WERI-Rb-1 (cell line): ENCODE measurements at regions not wholly inside any gene's neighbourhood (a gene's known extent, or its start where the extent isn't known, plus 50 kb on each side); places are given as distances from the start of the nearest gene placed in this dataset.

Experiments
- DNase-seq: peaks from one replicate; pipeline ENCODE4 v3.0.0-alpha.2; 2020
- H3K27ac ChIP-seq: fragments of 250-450 bp; sonication (Bioruptor Pico); 2 replicates; pipeline ENCODE4 v1.5.1; 2020; ENCODE audit warnings: mild to moderate bottlenecking, moderate library complexity
- H3K27me3 ChIP-seq: fragments of 250-450 bp; sonication (Bioruptor Pico); 2 replicates; pipeline ENCODE4 v1.5.1; 2021; ENCODE audit warnings: mild to moderate bottlenecking, low read depth, moderate library complexity; ENCODE audit not compliant: insufficient read depth, severe bottlenecking
- H3K36me3 ChIP-seq: fragments of 250-450 bp; sonication (Bioruptor Pico); 2 replicates; pipeline ENCODE4 v1.5.1; 2020; ENCODE audit warnings: mild to moderate bottlenecking, moderate library complexity
- H3K4me3 ChIP-seq: 2 replicates; pipeline ENCODE4 v1.5.1; 2011; ENCODE audit warnings: low read depth, mild to moderate bottlenecking, control low read depth, low read length
- H3K9me3 ChIP-seq: fragments of 250-450 bp; sonication (Bioruptor Pico); 2 replicates; pipeline ENCODE4 v1.5.1; 2021; ENCODE audit warnings: mild to moderate bottlenecking, moderate library complexity; ENCODE audit not compliant: severe bottlenecking
- TF ChIP-seq, protein P1 (sequence below): IDR thresholded peaks from 2 replicates; pipeline ENCODE4 v1.5.1; 2011; ENCODE audit warnings: low read depth, mild to moderate bottlenecking, control low read depth, inconsistent platforms, low read length

DNA sequence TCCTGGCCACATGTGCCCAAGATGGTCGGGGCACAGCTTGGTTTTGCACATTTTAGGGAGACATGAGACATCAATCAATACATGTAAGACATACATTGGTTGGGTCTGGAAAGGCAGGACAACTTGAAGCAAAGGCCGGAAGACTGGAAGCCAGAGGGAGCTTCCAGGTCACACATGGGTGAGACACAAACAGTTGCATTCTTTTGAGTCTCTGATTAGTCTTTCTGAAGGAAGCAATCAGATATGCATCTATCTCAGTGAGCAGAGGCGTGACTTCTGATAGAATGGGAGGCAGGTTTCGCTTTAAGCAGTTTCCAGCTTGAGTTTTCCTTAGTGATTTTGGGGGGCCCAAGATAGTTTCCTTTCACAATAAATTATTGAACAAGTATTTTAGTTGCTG, 172.5 kb downstream of the RASEF start:
- Histone ChIP-seq H3K27me3 (no peaks in the 10 kb centered on the region), H3K27ac (no peak overlapping the region), H3K4me3 (no peak overlapping the region), H3K9me3 (no peaks in the 10 kb centered on the region), H3K36me3 (no peaks in the 10 kb centered on the region)
- TF ChIP-seq, protein P1, sequence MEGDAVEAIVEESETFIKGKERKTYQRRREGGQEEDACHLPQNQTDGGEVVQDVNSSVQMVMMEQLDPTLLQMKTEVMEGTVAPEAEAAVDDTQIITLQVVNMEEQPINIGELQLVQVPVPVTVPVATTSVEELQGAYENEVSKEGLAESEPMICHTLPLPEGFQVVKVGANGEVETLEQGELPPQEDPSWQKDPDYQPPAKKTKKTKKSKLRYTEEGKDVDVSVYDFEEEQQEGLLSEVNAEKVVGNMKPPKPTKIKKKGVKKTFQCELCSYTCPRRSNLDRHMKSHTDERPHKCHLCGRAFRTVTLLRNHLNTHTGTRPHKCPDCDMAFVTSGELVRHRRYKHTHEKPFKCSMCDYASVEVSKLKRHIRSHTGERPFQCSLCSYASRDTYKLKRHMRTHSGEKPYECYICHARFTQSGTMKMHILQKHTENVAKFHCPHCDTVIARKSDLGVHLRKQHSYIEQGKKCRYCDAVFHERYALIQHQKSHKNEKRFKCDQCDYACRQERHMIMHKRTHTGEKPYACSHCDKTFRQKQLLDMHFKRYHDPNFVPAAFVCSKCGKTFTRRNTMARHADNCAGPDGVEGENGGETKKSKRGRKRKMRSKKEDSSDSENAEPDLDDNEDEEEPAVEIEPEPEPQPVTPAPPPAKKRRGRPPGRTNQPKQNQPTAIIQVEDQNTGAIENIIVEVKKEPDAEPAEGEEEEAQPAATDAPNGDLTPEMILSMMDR, result no peak
- DNase-seq, result no peak

DNA sequence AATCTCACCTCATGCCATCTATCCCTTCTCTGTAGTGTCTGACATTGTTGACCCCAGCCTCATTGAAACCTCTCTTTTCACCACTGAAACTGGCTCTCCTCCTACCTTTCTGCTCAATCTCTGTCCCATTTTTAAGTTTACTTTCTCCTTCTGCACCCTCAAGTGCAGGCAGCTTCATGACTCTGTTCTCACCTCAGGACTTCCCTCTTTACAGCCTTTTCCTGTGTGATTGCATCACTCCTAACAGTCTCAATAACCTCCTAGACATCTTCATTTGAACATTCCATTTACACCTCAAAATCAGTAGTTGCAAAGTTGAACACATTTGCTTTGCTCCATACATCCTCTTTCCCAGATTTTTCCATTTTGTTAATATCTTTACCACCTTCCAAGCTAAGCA, 172.1 kb downstream of the RASEF start:
- TF ChIP-seq, protein P1, result no peak
- no peaks in the 10 kb centered on the region for H3K27me3 ChIP-seq
- no peak overlapping the region for H3K4me3 ChIP-seq
- H3K9me3 ChIP-seq, result no peaks in the 10 kb centered on the region
- H3K27ac ChIP-seq, result no peak overlapping the region
- H3K36me3 ChIP-seq, result no peaks in the 10 kb centered on the region
- no peak for DNase-seq

DNA sequence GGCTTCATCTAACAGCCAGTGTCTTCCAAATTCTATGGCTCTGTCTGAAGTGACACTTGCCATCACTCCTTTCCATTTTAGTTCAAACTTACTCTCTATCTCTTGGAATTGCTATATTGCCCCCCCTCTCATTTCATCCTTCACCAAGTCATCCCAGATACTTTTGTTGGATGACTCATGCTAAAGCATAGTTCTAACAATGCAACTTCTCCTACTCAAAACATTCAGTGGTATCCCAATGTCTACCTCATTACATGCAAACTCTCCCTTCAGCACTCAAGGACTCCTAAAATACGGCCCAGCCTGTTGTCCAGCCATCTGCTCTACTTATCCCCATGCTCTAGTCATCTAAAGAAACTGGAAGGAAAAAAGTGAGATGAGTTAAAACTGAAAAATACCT, 171.6 kb downstream of the RASEF start:
- no peak overlapping the region for H3K27ac ChIP-seq
- H3K27me3 ChIP-seq, result no peaks in the 10 kb centered on the region
- no peaks in the 10 kb centered on the region for H3K9me3 ChIP-seq
- no peak for DNase-seq
- no peak overlapping the region for H3K4me3 ChIP-seq
- TF ChIP-seq, protein P1, result no peak
- no peaks in the 10 kb centered on the region for H3K36me3 ChIP-seq

DNA sequence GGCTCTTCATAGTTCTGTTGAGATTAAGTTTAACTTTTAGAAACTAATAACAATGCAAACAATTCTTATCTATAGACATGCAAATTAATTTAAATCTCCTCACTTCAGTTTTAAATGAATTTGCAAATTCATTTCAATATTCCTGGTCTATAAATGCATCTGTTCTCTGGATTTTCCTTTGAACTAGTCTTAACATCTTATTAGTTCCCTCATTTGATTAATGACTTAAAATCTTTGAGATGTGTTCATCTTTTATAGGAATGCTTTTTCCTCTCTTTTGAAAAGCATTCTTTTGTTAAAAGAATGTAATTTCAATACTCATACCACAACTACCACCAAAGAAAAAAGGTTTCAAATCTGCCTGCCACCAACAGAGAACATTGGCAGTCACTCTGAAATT, 169.4 kb downstream of the RASEF start:
- TF ChIP-seq, protein P1, result no peak
- no peak for DNase-seq
- Histone ChIP-seq H3K27me3 (no peaks in the 10 kb centered on the region), H3K27ac (no peak overlapping the region), H3K36me3 (no peaks in the 10 kb centered on the region), H3K4me3 (no peak overlapping the region), H3K9me3 (no peaks in the 10 kb centered on the region)

DNA sequence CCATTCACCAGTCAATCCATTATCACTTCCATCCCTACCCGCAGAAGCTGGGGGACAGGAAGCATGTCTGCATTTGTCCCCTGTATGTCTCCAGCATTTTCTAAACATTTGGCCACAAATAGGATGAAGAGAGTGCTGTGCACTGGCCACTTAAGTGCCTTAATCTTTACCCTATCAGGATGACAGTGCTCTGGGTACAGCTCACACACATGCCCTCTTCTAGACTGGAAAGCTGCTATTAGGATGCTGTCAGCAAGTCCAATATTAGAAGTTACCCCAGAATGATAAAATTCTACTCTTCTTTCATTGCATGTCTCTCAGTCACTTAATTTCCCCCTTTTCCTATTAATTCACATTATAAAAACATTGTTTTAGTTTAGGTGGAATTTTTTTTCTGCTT, 168.4 kb downstream of the RASEF start:
- TF ChIP-seq, protein P1, result no peak
- no peak overlapping the region for H3K27ac ChIP-seq
- H3K4me3 ChIP-seq, result no peak overlapping the region
- H3K36me3 ChIP-seq, result no peaks in the 10 kb centered on the region
- no peaks in the 10 kb centered on the region for H3K27me3 ChIP-seq
- H3K9me3 ChIP-seq, result no peaks in the 10 kb centered on the region
- DNase-seq, result no peak

DNA sequence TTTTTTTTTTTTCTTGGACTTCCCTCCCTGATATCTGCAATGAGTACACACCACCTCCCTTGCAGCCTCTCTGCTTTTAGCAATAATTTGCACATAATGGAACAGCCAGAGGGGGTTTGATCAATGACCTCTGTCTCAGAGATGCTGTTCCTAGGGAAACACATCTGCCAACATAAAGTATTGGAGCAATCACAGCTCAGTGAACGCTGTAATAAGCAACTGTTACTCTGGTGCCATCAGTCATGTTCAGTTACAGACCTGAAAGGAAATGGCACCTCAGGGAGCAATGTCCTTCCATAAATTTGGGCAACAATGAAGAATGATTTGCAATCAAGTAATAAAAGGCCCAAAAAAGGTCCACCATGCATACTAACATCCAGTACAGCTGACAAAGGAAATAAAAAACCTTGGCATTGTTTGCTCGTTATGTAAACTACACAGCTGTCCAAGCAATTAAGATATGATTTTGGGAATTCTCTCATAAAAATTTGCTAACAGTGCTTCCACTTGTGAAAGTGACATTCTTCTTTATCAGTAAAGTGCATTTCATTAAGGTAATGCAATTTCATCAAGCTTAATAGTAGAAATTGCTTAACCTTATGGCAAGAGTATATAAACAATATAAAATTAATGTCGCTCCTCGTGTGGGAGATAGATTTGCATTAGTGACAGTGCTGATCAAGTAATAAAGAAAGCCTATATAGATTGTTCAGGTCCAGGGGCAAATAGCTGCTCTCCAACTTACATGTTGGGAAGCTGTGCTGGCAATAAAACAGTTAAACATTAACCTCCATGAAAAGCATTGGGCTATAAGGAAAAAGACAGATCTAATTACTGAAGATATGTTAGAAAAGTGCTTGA, 167.8 kb downstream of the RASEF start:
- Histone ChIP-seq H3K36me3 (no peaks in the 10 kb centered on the region), H3K27ac (no peak overlapping the region), H3K4me3 (no peak overlapping the region), H3K27me3 (no peaks in the 10 kb centered on the region), H3K9me3 (no peaks in the 10 kb centered on the region)
- DNase-seq, result no peak
- TF ChIP-seq, protein P1, result no peak
